ENCODE measurements at regions not wholly inside any gene's neighbourhood (a gene's known extent, or its start where the extent isn't known, plus 50 kb on each side); places are given as distances from the start of the nearest gene placed in this dataset.

GRCh38 chr15:84112025-84112424 lies 123.5 kb upstream of the GOLGA6L4 start:
- TF ChIP-seq CTCF (IDR thresholded peaks at IDR 0.05; ENCODE audit: insufficient read depth, low read depth, low read length) (no peak), EZH2 (IDR thresholded peaks at IDR 0.05; ENCODE audit: insufficient read depth, low read length) (no peak)

Measured in astrocyte (in vitro differentiated cells and primary cell).